Heart left ventricle (tissue), 16 donors: ENCODE measurements at regions not wholly inside any gene's neighbourhood (a gene's known extent, or its start where the extent isn't known, plus 50 kb on each side); places are given as distances from the start of the nearest gene placed in this dataset.

Experiments used
- ATAC-seq, 4 donors: fragments of 200-7000 bp; cut with Tn5 transposase; one replicate each; pipeline ENCODE4 v1.9.1; 2020 to 2022; ENCODE audit warnings: moderate library complexity in 4 of 4, mild to moderate bottlenecking in 3 of 4, moderate number of reproducible peaks in 1 of 4
- DNase-seq, 5 donors: peaks; one replicate each; pipeline ENCODE4 v3.0.0-alpha.2; 2020
- H3K27ac ChIP-seq, 12 donors: fragments of 200-600 bp; sonication (generic) in 4 of 12; one replicate each; pipeline versions ENCODE4 v1.5.0 to v1.8.0; 2016 to 2022; ENCODE audit warnings: mild to moderate bottlenecking in 2 of 12
- H3K27me3 ChIP-seq, 9 donors: fragments of 200-600 bp; sonication (generic) in 2 of 9; one replicate each; pipeline versions ENCODE4 v1.5.1 to v1.8.0; 2016 to 2022; ENCODE audit warnings: mild to moderate bottlenecking in 3 of 9
- H3K36me3 ChIP-seq, 9 donors: fragments of 200-600 bp; sonication (generic) in 2 of 9; one replicate each; pipeline versions ENCODE4 v1.5.0 to v1.8.0; 2018 to 2022; ENCODE audit warnings: mild to moderate bottlenecking in 2 of 9
- H3K4me1 ChIP-seq, 12 donors: fragments of 200-600 bp; sonication (generic) in 4 of 12; one replicate each; pipeline versions ENCODE4 v1.5.0 to v1.8.0; 2016 to 2022; ENCODE audit warnings: mild to moderate bottlenecking in 3 of 12
- H3K4me3 ChIP-seq, 12 donors: fragments of 200-600 bp; sonication (generic) in 4 of 12; one replicate each; pipeline versions ENCODE4 v1.5.0 to v1.8.0; 2017 to 2022; ENCODE audit warnings: mild to moderate bottlenecking in 9 of 12, moderate library complexity in 4 of 12
- H3K9me3 ChIP-seq, 12 donors: fragments of 200-600 bp; sonication (generic) in 4 of 12; one replicate each; pipeline versions ENCODE4 v1.5.0 to v1.8.0; 2016 to 2022; ENCODE audit warnings: mild to moderate bottlenecking in 1 of 12
- CTCF ChIP-seq, 12 donors: fragments of 200-600 bp; sonication (generic) in 4 of 12; IDR thresholded peaks; one replicate each; pipeline versions ENCODE4 v1.5.0 to v1.8.0; 2018 to 2022; ENCODE audit warnings: antibody characterized with exemption in 12 of 12, mild to moderate bottlenecking in 5 of 12
- POLR2A ChIP-seq, 2 donors: fragments of 450-650 bp; IDR thresholded peaks; one replicate each; pipeline ENCODE4 v1.6.1; 2017; ENCODE audit warnings: antibody characterized with exemption in 2 of 2, mild to moderate bottlenecking in 2 of 2, moderate library complexity in 2 of 2
- WGBS, 4 donors: extraction: QIAGEN DNeasy Blood & Tissue Kit in 2 of 4; methylation state at CpG; one replicate each; pipeline versions ENCODE4 v1.1.5 to v1.1.7; 2013 to 2018; 5-methylcytosine and 5-hydroxymethylcytosine counted together
- intact Hi-C, 10 donors: fragments of 100-400 bp; cut with DNase I; formaldehyde crosslinking; loops; one replicate each; pipeline versions ENCODE4 v1.11.1 to v1.14.2; 2022
- donor health status: ischemic (EF 13 %, LVEDD 7.1; RV severe dilation, severe dysfunction).
- donor health status: healthy with polysubstance abuse.
- donor health status: DM: no; HTN: yes; CAD: no.
- donor health status: DM: no; HTN: no; CAD: no.
- donor health status: ischemic (EF 25% LVEDD 6.9; RV normal size, moderate dysfunction).
- donor health status: ischemic (EF 25% LVEDD 5.7; RV mildly dilated, moderate dysfunction).
- donor health status: healthy.
- donor health status: DM: yes; HTN: yes; CAD: no.
- donor health status: ischemic (EF 35%, LVEDD 5.7; RV mildly dilated, moderate dysfunction).
- donor health status: nonischemic (EF 11% LVEDD 7.7; RV severe dilation, severe dysfunction).
- donor health status: DM: yes; HTN: yes; CAD: no.
- donor health status: PGD.
- donor health status: ischemic (EF 29% LVEDD 5.4; RV normal size, mild dysfunction).
- donor health status: nonischemic (EF 23%, LVEDD 6.1; RV moderate dilation, normal function).

DNA sequence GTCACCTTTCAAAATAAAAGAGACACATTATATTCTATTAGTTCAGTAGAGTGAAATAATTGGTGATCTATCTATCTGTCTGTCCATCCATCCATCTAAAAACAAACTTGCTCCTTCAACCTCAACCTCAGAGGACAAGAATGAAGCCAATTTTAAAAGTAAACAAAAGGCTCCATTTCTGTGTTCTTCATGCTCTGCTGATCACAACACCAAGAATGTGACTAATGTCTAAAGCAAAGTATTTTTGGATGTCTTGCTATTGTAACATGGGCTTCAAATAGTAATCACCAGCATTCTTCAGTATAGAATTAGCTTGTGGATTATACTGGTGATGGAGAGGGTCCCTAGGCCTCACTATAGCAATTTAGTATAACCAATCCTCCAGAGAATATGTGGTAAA is 1304.4 kb downstream of the MAT2B start:
- ATAC-seq = no peak
- Histone ChIP-seq H3K36me3 (no peaks in the 10 kb centered on the region), H3K9me3 (peaks cover 0 to 3% (median 0%) of the 10 kb centered on the region in 12 donors), H3K4me1 (no peaks in the 10 kb centered on the region), H3K27me3 (no peaks in the 10 kb centered on the region), H3K27ac (no peak overlapping the region), H3K4me3 (no peak overlapping the region)
- intact Hi-C loops = no loop called here
- DNase-seq = no peak
- TF ChIP-seq CTCF (IDR thresholded peaks at IDR 0.05) (no peak), POLR2A (IDR thresholded peaks at IDR 0.05) (no peak)

- intact Hi-C loops = no loop called here
- WGBS, 4 donors = 48 to 75% (median 56%) methylated on average over 1 of the region's 1 CpG
- TF ChIP-seq POLR2A (IDR thresholded peaks at IDR 0.05) = no peak
- no peak for TF ChIP-seq CTCF (IDR thresholded peaks at IDR 0.05)
Observed at GRCh38 chr5:164818445-164818844, 1313.0 kb downstream of the MAT2B start.

GRCh38 chr5:164824671-164825070 is 1319.3 kb downstream of the MAT2B start:
- intact Hi-C loops = no loop called here
- DNase-seq = no peak
- no peak for TF ChIP-seq POLR2A (IDR thresholded peaks at IDR 0.05)
- TF ChIP-seq CTCF (IDR thresholded peaks at IDR 0.05) = no peak
- Histone ChIP-seq H3K4me3 (no peak overlapping the region), H3K27me3 (no peaks in the 10 kb centered on the region), H3K4me1 (no peaks in the 10 kb centered on the region), H3K27ac (no peak overlapping the region), H3K9me3 (no peaks in the 10 kb centered on the region), H3K36me3 (no peaks in the 10 kb centered on the region)
- 68 to 78% (median 72%) methylated on average over 6 of the region's 6 CpGs for WGBS, 4 donors
- no peak for ATAC-seq

More at GRCh38 chr5:164818445-164818844, 1313.0 kb downstream of the MAT2B start:
- Histone ChIP-seq H3K27me3 (no peaks in the 10 kb centered on the region), H3K4me1 (no peaks in the 10 kb centered on the region), H3K27ac (no peak overlapping the region), H3K9me3 (no peaks in the 10 kb centered on the region), H3K4me3 (no peak overlapping the region), H3K36me3 (no peaks in the 10 kb centered on the region)
- DNase-seq = no peak
- no peak for ATAC-seq

- H3K27ac ChIP-seq = no peak overlapping the region
- ATAC-seq (no peak), DNase-seq (no peak)
- WGBS, 4 donors = 58 to 65% (median 61%) methylated on average over 6 of the region's 6 CpGs
- no peaks in the 10 kb centered on the region for H3K9me3 ChIP-seq
- no peaks in the 10 kb centered on the region for H3K27me3 ChIP-seq
- no peak for TF ChIP-seq CTCF (IDR thresholded peaks at IDR 0.05)
- TF ChIP-seq POLR2A (IDR thresholded peaks at IDR 0.05) = no peak
- H3K4me3 ChIP-seq = no peak overlapping the region
- intact Hi-C loops = no loop called here
- no peaks in the 10 kb centered on the region for H3K36me3 ChIP-seq
- no peaks in the 10 kb centered on the region for H3K4me1 ChIP-seq
Observed at GRCh38 chr5:164832516-164832915, 1327.1 kb downstream of the MAT2B start.
